Effector memory CD8-positive, alpha-beta T cell (primary cell): ENCODE measurements at regions not wholly inside any gene's neighbourhood (a gene's known extent, or its start where the extent isn't known, plus 50 kb on each side); places are given as distances from the start of the nearest gene placed in this dataset.
A peak's percentile ranks its signal among the peaks of the same experiment; 100 is the strongest.
"Not testable (repeated sequence)": the region's sequence is repeated elsewhere in the genome, so short reads cannot be mapped to it uniquely, and the experiment has no call there.

Experiments used
- ATAC-seq: fragments of 150-1000 bp; cut with Tn5 transposase; replicated peaks from 2 replicates; pipeline ENCODE4 v1.10.0; 2021; ENCODE audit warnings: mild to moderate bottlenecking, moderate library complexity
- DNase-seq, 3 experiments: peaks; one replicate each; pipeline ENCODE4 v3.0.0; 2021
- H3K27ac Mint-ChIP-seq, 2 donors: one replicate each; pipeline ENCODE4 v1.8.0; 2022; ENCODE audit warnings: mild to moderate bottlenecking in 2 of 2, mixed read lengths in 2 of 2, moderate library complexity in 2 of 2
- H3K27me3 Mint-ChIP-seq, 2 donors: one replicate each; pipeline ENCODE4 v1.8.0; 2022; ENCODE audit warnings: mixed read lengths in 2 of 2
- H3K36me3 Mint-ChIP-seq: one replicate; pipeline ENCODE4 v1.8.0; 2022; ENCODE audit warnings: mild to moderate bottlenecking, moderate library complexity, mixed read lengths; ENCODE audit not compliant: insufficient read depth
- H3K4me1 Mint-ChIP-seq, 2 donors: one replicate each; pipeline ENCODE4 v1.8.0; 2022; ENCODE audit warnings: low read depth in 2 of 2, mixed read lengths in 2 of 2
- H3K4me3 Mint-ChIP-seq, 2 donors: one replicate each; pipeline ENCODE4 v1.8.0; 2022; ENCODE audit warnings: mild to moderate bottlenecking in 2 of 2, mixed read lengths in 2 of 2, moderate library complexity in 2 of 2
- H3K9me3 Mint-ChIP-seq, 2 donors: one replicate each; pipeline ENCODE4 v1.8.0; 2022; ENCODE audit warnings: mixed read lengths in 2 of 2

DNA sequence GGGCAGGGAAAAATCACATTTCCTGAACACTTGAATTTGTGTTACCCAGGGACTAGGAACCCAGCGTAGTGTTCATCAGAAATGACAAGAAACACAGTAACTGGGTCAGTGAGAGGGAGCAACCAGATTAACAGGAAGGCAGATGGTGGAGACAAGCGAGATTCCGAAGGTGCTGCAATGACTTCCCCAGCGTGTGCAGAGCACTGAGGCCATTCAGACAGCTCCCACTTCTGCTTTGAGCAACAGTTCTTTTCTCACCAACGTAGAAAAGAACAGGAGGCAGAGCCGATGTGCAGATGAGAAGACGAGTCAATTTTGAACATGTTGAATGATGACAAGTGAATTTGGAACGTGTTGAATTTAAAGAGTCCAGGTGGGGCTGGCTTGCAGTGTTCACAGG lies 63.1 kb upstream of the IFNGR1 start:
- Mint-ChIP-seq H3K27ac (peak overlapping the region in 1 of 2 donors; percentile 44), H3K36me3 (no peaks in the 10 kb centered on the region), H3K27me3 (peaks cover 7 to 32% of the 10 kb centered on the region in 2 donors), H3K4me3 (peak overlapping the region in 1 of 2 donors; percentile 39), H3K4me1 (peaks cover 7 to 11% of the 10 kb centered on the region in 2 donors), H3K9me3 (no peaks in the 10 kb centered on the region)
- DNase-seq, result no peak
- no peak for ATAC-seq

DNA sequence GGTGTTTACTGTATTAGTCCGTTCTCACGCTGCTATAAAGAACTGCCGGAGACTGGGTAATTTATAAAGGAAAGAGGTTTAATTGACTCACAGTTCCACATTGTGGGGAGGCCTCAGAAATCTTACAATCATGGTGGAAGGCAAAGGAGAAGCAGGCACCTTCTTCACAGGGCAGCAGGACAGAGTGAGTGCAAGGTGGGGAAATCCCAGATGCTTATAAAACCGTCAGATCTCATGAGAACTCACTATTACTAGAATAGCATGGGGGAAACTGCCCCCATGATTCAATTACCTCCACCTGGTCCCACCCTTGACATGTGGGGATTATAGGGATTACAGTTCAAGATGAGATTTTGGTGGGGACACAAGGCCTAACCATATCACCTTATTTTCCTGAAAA lies 60.1 kb upstream of the IFNGR1 start:
- Mint-ChIP-seq H3K4me1 (peaks cover 6 to 11% of the 10 kb centered on the region in 2 donors), H3K27me3 (peaks cover 5 to 24% of the 10 kb centered on the region in 2 donors)
- not testable (repeated sequence) for H3K9me3 Mint-ChIP-seq, ATAC-seq, H3K4me3 Mint-ChIP-seq, DNase-seq, H3K27ac Mint-ChIP-seq, H3K36me3 Mint-ChIP-seq

DNA sequence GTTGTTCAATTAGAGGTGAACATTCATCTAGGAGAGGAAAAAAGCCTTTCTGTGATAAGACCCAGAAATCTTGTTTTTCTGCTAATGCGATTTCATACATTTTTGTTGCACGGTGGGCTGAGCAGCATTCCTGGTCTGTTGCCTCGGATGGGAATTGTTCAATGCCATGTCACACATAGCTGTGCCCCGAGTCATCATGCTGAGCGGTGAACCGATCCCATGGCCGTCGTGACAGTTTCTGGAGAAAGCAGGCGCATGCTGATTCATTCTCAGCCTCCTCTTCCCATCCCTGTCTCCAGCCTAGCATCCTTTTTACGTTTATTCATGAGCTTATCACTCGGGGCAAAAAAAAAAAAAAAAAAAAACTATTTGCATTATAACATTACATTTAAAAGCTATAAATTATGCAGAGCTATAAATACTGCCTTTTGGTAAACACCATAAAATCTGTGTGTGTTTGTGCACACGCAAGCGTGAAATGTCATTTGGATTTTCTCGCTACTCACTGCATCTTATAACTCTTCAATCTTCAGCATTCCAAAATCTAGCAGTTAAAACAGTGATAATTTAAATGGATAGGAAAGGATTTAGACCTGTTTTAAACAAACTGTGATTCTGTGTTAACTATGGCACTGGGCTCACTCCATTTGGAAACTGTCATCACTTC lies 58.9 kb upstream of the IFNGR1 start:
- Mint-ChIP-seq H3K4me3 (no peak overlapping the region), H3K4me1 (peaks cover 0 to 7% of the 10 kb centered on the region in 2 donors), H3K9me3 (no peaks in the 10 kb centered on the region), H3K27ac (no peak overlapping the region), H3K36me3 (no peaks in the 10 kb centered on the region), H3K27me3 (peaks cover 0 to 13% of the 10 kb centered on the region in 2 donors)
- ATAC-seq (no peak), DNase-seq (no peak)

DNA sequence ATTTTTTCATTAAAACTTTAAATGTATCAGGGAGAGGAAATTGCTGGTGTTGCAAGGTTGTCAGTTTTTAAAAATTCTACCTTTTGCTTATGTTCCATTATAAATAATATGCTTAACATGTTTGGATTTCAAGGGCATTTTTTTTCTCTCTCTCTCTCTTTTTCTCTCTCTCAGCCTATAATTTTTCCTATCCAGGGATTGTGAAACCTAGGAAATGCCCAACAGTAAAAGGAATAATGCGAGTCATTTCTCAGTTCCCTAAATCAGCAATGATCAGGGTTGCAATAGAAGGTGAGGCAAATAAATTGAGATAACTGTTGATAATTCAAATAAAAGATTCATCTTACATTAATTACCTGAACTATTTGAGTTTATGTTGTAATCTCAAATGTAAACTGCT lies 53.2 kb upstream of the IFNGR1 start:
- no peaks in the 10 kb centered on the region for H3K36me3 Mint-ChIP-seq
- no peaks in the 10 kb centered on the region for H3K27me3 Mint-ChIP-seq
- DNase-seq, result no peak

DNA sequence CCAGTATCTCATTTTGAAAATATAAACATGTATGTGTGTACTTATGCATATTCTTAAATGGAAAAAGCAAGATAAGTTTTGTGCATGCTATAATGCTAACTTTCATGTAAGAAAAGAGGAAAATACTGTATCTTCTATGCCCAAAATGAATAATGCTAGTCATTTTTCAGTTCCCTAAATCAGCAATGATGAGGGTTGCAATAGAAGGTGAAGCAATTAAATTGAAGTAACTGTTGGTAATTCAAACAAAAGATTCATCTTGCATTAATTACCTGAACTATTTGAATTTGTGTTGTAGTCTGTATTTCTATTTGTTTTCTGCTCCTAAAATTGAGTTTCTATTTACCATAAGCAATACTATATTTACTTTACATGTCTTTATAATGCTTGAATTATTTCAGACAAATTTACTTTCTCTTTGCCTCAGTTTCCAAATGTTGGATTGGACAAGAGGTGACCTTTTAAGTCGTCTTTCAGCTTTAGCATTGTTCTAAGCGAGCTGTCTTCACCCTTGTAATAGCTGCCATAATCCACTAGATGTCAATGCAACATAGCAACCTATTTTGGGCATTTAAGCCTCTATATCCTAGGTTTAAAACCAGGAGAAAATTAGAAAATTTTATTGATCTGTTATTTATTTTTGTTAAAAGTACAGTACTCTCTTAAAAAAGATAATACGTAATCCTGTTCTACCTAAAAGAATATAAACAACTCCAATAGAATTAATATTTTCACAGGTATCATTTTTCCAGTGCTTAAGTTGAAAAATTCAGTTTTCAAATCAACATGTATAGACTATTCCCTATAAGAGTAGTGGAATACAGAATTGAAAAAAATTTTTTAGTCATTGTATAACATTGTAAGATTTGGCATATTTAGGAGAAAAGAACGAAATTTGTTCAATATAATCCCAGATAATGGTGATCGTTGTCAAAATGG lies 52.3 kb upstream of the IFNGR1 start:
- H3K27me3 Mint-ChIP-seq, result no peaks in the 10 kb centered on the region

More for the DNA sequence above, 53.2 kb upstream of the IFNGR1 start:
- Mint-ChIP-seq H3K9me3 (no peaks in the 10 kb centered on the region), H3K4me1 (peaks cover 15 to 23% of the 10 kb centered on the region in 2 donors), H3K27ac (no peak overlapping the region), H3K4me3 (no peak overlapping the region)
- no peak for ATAC-seq

DNA sequence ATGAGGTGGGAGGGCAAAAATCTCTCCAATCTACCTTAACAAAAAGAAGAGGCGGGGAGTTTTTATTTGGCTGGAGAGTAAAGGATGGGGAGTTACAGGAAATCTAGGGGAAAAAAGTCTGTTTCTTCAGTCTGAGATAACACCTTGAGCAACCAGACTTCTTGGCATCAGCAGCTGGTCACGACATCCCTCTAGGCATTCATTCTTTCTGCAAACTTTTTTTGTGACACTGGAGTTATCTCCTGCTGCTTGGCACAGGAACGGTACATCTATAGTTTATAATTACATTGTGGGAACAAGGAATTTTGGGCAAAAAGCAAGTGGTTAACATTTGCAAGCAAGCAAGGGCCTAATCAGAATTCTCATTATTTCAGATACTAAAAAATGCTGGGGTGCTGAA lies 50.6 kb upstream of the IFNGR1 start:
- peak overlapping the region; percentile 35 to 56 for H3K4me3 Mint-ChIP-seq
- peak; percentile 44 for ATAC-seq
- peak overlapping the region; percentile 74 to 88 for H3K27ac Mint-ChIP-seq
- H3K4me1 Mint-ChIP-seq, result peaks cover 20 to 28% of the 10 kb centered on the region in 2 donors
- no peaks in the 10 kb centered on the region for H3K9me3 Mint-ChIP-seq
- DNase-seq, result no peak
- no peaks in the 10 kb centered on the region for H3K27me3 Mint-ChIP-seq
- H3K36me3 Mint-ChIP-seq, result no peaks in the 10 kb centered on the region

More for the DNA sequence above, 52.3 kb upstream of the IFNGR1 start:
- Mint-ChIP-seq H3K27ac (no peak overlapping the region), H3K4me3 (peak overlapping the region in 1 of 2 donors; percentile 25), H3K4me1 (peaks cover 17 to 28% of the 10 kb centered on the region in 2 donors), H3K9me3 (no peaks in the 10 kb centered on the region), H3K36me3 (no peaks in the 10 kb centered on the region)
- DNase-seq (no peak), ATAC-seq (peak; percentile 40)

DNA sequence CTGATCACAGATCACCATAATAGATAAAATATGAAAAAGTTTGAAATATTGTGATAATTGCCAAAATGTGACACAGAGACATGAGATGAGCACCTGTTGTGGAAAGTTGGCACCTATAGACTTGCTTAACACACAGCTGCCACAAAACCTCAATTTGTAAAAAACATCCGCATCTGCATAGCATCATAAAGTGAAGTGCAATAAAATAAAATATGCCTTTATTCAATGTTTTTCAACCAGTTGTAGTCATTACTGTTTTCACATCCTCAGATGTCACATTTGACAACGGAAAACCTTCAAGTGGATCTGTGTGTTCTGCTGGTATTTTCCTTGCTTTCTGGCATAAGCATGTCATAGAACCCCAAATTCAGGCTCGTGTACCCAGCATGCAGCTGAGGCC lies 50.2 kb upstream of the IFNGR1 start:
- H3K9me3 Mint-ChIP-seq, result no peaks in the 10 kb centered on the region
- peak overlapping the region; percentile 74 to 88 for H3K27ac Mint-ChIP-seq
- DNase-seq, result no peak
- H3K36me3 Mint-ChIP-seq, result no peaks in the 10 kb centered on the region
- H3K4me3 Mint-ChIP-seq, result peak overlapping the region; percentile 48 to 56
- no peaks in the 10 kb centered on the region for H3K27me3 Mint-ChIP-seq
- peak; percentile 87 for ATAC-seq
- peaks cover 20 to 28% of the 10 kb centered on the region in 2 donors for H3K4me1 Mint-ChIP-seq
